HG03039 (cell line): ENCODE measurements at regions not wholly inside any gene's neighbourhood (a gene's known extent, or its start where the extent isn't known, plus 50 kb on each side); places are given as distances from the start of the nearest gene placed in this dataset.
"Not testable (repeated sequence)": the region's sequence is repeated elsewhere in the genome, so short reads cannot be mapped to it uniquely, and the experiment has no call there.

ENCODE experiments used
- ATAC-seq: cut with Tn5 transposase; IDR thresholded peaks from one replicate; pipeline ENCODE4 v1.9.1; 2021; ENCODE audit warnings: mild to moderate bottlenecking, moderate library complexity; ENCODE audit not compliant: unreplicated experiment

- no peak for ATAC-seq
These were observed 536.0 kb downstream of the TMEM135 start for GRCh38 chr11:87573708-87574107.

GRCh38 chr11:87572881-87573280, 535.1 kb downstream of the TMEM135 start:
- no peak for ATAC-seq

- no peak for ATAC-seq
These were observed 522.6 kb downstream of the TMEM135 start for GRCh38 chr11:87560352-87560751.

- ATAC-seq, result not testable (repeated sequence)
These were observed 522.1 kb downstream of the TMEM135 start for GRCh38 chr11:87559852-87560251.

- no peak for ATAC-seq
These were observed 517.4 kb downstream of the TMEM135 start for GRCh38 chr11:87555101-87555500.

- ATAC-seq, result no peak
These were observed 511.1 kb downstream of the TMEM135 start for GRCh38 chr11:87548797-87549196.

- ATAC-seq, result no peak
These were observed 508.1 kb downstream of the TMEM135 start for GRCh38 chr11:87545858-87546257.

- ATAC-seq, result no peak
These were observed 501.9 kb downstream of the TMEM135 start for GRCh38 chr11:87539596-87539995.

GRCh38 chr11:87536565-87536964, 498.8 kb downstream of the TMEM135 start:
- ATAC-seq, result no peak

- no peak for ATAC-seq
These were observed 498.3 kb downstream of the TMEM135 start for GRCh38 chr11:87536016-87536415.

GRCh38 chr11:87535513-87535912, 497.8 kb downstream of the TMEM135 start:
- no peak for ATAC-seq

- not testable (repeated sequence) for ATAC-seq
These were observed 494.1 kb downstream of the TMEM135 start for GRCh38 chr11:87531835-87532234.

- no peak for ATAC-seq
These were observed 491.8 kb downstream of the TMEM135 start for GRCh38 chr11:87529486-87529885.

- ATAC-seq, result no peak
These were observed 491.0 kb downstream of the TMEM135 start for GRCh38 chr11:87528752-87529151.

- ATAC-seq, result no peak
These were observed 485.5 kb downstream of the TMEM135 start for GRCh38 chr11:87523276-87523675.

- no peak for ATAC-seq
These were observed 480.5 kb downstream of the TMEM135 start for GRCh38 chr11:87518266-87518665.

- no peak for ATAC-seq
These were observed 479.6 kb downstream of the TMEM135 start for GRCh38 chr11:87517351-87517750.

GRCh38 chr11:87507722-87508121, 470.0 kb downstream of the TMEM135 start:
- not testable (repeated sequence) for ATAC-seq

GRCh38 chr11:87506946-87507345, 469.2 kb downstream of the TMEM135 start:
- ATAC-seq, result not testable (repeated sequence)

- no peak for ATAC-seq
These were observed 463.7 kb downstream of the TMEM135 start for GRCh38 chr11:87501388-87501787.

- ATAC-seq, result not testable (repeated sequence)
These were observed 457.2 kb downstream of the TMEM135 start for GRCh38 chr11:87494936-87495335.

GRCh38 chr11:87494026-87494425, 456.3 kb downstream of the TMEM135 start:
- ATAC-seq, result not testable (repeated sequence)

GRCh38 chr11:87493516-87493915, 455.8 kb downstream of the TMEM135 start:
- no peak for ATAC-seq

- no peak for ATAC-seq
These were observed 453.6 kb downstream of the TMEM135 start for GRCh38 chr11:87491381-87491780.
